ENCODE measurements at regions not wholly inside any gene's neighbourhood (a gene's known extent, or its start where the extent isn't known, plus 50 kb on each side); places are given as distances from the start of the nearest gene placed in this dataset.

DNA sequence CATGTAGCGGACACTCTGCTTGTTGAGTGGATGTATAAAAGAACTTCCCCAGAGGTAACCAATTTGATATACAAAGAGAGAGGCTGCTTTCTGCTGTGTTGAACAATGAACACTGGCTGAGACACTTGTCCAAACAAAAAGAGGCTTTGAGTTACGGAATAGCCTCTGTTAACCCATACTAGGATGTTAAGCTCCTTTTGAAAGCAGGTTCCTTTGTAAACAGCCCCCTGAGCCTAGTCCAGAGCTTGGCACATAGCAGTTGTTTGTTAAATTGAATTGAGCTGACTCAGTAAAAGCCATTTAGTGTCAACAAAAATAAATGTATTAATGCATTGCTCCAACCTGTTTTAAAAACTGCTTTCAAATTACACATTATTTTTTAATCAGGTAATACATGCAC lies 200.1 kb downstream of the MZT1 start:
- no peak for DNase-seq

DNA sequence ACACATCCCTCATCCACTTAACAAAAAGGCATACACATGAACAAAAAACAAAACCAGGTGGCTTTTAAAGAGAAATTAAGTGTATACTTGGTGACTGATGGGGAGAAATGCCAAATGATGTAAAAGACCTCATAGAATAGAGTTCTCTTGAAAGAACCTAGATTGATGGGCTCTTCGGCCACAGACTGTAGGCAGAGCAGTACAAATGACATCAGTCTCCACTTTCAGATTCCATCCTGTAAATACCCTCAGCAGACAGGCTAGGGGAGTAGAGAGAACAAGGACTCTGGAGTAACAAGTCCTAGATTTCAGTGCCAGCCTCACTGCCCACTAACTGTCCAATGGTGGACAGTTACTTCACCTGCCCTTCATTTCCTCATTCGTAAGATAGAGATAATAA lies 203.8 kb downstream of the MZT1 start:
- no peak for DNase-seq

DNA sequence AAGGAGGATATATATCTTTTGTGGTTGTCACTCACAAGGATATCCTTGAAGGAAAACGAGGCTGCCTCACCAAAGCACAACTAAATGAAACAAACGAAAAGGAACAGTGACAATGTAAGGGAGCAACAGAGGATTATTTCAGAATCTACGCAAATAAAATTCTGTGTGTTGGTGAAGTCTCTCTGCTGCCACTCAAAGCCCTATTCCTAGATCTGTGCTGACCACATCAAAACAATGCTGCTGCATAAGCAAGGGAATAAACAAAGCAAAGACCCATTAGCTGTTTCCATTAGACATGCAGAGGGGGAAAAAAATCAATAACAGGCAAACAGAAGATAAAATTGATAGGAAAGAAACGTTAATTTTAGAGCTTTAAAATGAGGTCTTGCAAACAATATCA lies 204.4 kb downstream of the MZT1 start:
- no peak for DNase-seq

DNA sequence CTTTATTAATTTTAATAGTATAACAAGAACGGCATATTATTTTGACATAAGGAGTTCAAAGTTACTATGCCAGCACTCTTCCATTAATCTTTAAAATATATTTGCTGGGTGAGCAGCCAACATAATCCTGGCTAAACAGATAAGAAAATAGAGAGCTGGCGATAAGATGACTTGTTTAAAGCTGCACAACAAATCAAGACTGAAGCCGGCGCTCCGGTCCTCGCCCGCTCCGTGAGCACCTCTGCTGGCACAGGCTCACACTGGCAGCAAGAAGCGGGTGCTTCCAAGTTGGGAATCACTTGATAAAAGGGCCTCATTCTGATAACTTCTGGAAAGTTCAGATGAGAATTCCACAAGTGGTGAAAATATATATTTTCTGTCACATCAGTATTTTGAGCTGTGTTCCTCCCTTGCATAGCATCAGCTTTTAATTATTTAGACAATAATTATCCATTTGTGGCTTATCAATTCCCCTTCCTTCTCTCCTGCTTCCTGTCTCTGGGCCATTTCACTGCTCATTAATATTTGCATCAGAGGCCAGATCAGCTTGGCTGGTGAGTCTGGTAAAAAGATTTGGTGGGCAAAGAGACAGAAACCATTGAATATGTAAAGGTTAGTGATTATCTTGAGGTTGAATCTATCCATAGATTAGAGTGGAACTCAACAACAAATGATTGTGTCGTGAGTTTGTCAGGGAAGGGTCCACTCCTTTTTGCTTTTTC lies 205.3 kb downstream of the MZT1 start:
- DNase-seq = no peak

DNA sequence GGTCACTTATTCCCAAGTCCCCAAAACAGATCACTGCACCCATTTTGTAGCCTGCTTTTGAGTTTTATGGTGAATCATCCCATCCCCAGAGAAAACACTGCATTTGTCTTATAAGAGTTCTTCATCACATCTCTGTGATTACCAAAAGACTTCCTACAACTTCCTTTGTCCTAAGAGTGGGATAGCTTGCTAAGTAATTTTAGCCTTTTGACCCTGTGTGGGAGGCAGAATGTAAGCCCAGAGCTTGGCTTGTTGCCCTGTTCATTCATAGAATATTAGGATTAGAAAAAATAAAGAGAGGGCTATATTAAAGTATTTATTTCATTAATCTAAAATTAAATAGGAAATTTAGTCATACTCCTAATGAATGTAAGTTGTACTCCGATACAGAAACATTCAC lies 213.3 kb downstream of the MZT1 start:
- DNase-seq = no peak

DNA sequence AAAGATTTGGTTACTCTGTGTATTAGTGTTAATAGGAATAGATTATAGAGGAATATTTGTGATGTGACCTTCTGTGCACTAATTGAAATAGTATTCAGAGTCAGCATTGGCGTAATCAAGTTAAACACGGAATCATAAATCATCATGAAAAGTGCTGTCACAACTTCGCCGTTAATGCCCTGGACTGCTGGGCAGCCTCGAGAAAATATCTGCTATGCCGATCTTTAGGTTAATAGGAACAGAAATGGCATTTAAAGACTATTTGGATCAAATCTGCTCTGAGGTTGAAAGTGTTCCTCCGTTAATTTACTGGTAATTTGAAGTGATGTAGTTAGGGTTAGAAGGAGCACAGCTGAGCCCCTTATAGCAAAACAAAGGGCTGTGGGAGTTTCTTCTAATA lies 219.0 kb downstream of the MZT1 start:
- DNase-seq = no peak

DNA sequence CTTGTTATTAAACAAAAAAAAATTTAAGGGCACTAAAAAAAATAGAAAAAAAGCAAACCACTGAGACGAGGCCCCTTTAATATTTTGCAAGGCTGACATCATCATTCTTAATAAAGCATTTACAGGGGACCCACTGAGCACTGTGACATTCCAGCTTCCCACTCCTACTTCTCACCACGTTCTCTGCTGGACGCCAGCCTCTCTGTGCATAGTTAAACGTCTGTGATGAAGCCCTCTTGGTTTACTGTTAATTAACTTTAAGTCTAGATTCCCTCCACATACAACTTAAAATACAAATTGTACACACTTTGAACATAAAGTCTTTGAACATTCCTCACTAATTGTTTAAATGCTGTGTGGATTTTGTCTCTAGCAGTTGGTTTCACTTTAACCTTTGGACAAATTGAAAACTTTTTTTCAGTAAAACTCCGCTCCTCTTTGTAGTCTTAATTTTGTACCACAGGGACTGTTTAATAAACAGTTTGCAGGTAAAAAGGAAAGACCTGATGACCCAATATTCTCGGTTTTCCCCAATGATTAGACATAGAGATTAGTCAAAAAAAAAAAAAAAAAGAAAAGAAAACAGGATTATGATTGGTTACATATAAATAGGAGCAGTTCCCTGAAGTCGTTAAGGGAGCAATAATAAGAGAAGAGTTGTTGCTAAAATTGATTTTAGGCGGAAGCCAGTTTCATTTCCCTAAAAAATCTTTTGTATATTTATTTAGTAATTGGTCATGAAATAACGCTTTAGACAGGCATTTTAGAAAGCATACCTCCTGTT lies 219.8 kb downstream of the MZT1 start:
- DNase-seq = no peak

DNA sequence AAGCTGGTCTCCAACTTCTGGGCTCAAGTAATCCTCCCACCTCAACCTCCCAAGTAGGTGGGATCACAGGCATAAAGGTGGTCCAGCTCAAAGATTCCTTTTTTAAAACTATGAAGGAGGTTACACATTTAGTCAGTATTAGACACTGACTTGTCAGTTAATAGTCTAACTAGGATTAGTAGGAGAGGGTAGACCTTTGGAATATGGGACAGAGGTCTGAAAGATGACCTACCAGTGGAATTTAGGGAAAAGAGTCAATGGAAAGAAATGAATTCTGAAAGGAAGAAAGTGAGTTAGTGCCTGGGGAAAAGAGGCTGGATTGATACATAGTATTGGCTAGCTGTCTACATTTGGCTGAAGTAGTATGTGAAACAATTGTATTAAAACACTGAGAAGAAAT lies 220.7 kb downstream of the MZT1 start:
- DNase-seq = no peak

DNA sequence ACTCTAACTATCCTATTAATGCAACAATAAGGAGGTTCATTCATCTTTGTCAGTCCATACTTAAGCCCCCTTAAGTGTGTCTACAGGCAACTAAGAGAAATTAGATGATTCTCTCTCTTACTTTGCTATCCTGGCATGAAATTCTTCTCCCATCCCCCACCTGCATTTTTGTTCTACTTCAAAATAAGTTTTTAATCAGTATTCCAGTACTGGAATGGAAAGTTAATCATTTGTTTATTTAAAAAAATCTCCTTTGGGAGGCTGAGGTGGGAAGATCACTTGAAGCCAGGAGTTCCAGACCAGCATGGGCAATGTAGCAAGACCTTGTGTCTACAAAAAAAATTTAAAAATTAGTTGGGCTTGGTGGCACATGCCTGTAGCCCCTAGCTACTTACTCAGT lies 222.1 kb downstream of the MZT1 start:
- DNase-seq = no peak

DNA sequence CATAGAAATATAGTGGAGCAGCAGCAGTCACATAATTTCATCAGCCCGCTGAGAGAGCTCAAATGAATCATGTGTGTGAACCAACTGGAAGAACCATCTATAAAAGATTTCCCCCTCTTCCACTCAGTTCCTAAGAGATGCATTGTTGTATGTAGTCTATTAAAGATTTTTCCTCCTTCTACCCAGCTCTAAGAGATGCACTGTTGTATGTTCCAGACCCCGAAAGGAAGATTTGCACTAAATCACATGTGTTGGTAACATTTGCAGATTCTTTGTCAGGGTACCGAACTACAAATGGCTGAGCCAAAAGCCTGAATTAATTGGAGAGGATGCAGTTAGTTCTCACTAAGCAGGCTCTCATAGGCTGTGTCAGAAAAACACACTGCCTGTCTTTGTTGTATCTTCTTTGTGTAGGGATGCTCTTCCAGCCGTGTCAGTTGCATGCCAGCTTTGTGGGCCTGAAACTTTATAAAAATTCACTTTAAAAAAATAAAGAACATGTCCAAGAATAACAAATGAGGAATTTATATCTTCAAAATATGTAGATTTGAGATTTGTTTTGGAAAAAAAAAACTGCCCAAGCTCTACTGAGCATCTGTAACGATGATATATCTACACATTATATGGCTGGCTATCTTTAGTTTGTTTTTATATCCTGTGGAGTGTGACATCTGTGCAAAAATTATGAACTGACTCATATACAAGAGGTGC lies 223.1 kb downstream of the MZT1 start:
- DNase-seq = no peak

DNA sequence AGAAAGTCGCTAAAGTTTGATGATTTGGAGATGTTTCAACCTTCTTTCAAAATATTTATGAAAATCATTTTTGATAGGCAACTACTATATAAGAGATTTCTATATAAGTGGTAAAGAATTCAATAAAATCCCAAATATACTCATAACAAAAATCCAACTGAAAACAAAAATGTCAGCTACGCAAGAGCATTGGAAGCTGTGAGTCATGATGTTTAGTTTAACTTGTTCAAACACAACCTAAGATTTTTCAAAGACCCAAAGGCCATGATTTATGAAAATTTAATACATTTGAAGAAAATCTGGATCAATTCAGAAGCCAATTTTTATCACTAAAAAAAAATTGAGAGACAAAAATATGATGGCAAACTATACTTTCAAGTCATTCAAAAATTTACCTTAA lies 226.6 kb downstream of the MZT1 start:
- no peak for DNase-seq

DNA sequence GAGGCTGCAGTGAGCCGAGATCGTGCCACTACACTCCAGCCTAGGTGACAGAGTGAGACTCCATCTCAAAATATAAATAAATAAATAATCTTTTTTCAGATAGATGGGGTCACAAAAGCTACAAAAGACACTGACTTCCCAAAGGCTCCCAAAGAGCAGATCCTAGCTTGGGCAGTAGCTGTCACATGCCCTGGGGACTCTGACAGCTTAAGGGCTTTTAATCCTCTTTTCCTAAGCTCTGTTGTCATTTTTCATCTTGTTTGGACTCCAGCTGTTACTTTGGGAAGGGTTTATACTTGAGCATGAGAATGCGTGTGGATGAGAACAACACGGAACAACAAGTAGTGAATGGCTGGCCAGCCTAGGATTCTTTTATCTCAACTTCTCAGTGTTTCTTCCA lies 231.7 kb downstream of the MZT1 start:
- no peak for DNase-seq

DNA sequence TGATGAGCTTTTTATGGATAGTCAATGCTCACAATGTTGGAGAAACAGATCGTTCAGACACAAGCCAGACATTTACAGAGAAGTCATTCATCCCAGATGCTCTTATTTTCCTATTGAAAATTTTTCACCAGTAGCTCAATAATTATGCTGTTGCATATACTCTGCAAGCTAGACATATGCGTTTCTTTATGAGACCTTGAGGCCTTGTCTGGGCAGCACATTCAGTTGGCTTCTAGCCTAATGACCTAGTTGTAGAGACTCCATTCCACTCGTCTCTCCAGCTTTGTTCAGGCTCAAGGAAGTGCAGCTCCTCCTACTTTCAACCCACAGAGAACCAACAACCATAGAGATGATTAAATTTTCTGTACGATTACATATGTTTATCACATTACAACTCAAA lies 237.7 kb downstream of the MZT1 start:
- no peak for DNase-seq

DNA sequence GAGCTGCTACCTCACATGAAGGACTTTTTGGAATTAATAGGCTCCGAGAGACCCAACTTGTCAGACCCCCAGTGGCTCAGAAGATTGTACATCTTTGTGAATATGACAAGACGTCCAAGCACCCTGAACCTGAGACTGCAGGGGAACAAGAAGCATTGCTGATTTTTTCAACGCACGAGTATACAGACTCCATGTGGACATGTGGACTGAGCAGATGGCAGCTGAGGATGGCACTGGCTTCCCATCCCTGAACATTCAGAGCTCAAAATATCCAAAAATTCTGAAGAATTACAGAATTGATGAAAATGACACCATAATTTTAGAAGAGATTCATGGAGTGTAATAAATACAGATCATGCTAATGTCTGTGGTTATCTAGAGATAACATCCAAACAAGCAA lies 254.1 kb downstream of the MZT1 start:
- DNase-seq = no peak

DNA sequence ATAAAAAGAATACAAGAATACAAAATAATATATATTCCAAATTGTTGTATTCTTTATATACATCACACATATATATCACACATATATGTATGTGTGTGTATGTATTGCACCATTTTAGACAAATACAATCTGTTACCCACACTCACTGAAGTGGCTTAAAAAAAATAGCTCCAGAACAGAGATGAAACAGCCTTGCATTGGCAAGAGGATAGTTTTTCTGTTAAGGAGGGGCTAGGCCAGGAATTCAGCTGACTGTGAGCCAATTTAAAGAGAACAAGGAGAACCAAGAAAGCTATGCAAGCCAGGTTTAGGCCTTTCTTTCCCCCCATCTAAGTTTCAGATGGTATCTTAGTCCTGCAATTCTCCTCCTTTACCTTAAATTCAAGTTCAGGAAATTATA lies 257.5 kb downstream of the MZT1 start:
- DNase-seq = no peak

DNA sequence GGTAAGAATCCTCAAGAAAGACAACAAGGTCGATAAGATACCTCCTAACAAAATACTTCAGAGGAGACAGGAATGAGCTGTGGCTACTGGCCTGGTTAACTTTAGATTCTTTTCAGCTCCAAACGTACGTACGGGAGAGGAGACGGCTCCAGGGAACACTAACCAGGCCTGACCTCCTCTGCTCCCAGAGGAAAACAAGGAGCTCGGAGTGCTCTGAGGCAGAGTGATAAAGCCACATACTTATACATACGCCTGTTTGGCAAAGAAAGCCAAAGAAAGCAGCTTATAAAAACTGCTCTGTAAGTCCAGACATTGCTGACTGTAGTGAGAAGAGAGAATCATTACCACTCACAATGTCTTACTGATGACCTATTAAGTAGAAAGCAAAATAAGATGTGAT lies 263.9 kb downstream of the MZT1 start:
- DNase-seq = no peak

DNA sequence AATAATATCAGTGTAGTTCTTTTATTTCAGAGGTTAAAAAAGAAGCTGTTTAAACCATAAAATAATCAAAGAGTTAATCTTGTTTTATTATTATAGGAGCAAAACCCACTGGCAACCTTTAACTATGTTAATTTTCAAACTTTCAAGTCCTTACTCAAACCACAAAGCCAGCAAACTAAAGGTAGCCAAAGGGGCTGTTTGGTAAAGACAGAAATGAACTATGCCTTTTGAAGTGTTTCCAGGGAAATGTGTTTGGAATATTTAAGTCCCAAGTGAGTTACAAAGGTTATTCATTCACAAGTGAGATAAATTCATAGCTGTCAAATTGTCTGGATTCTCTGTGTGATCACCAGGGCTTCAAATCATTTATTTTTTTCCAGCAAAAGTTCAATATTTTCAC lies 264.7 kb downstream of the MZT1 start:
- DNase-seq = no peak

DNA sequence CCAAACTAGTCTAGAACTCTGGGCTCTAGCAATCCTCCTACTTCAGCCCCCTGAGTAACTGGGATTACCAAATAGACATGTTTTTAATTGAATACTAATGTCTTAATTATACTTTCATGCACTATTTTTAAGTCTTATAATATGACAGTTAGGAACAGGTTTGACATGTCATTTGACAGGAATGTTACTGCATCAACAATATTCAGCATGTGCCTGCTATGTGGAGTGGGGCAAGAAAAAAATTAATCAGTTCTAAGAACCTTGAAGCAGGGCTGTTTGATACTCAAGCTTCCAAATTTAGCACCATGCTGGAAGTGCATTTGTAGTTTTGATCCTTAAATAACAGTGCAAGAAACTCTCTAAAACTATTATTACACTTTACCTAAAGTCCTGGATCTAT lies 265.3 kb downstream of the MZT1 start:
- no peak for DNase-seq

DNA sequence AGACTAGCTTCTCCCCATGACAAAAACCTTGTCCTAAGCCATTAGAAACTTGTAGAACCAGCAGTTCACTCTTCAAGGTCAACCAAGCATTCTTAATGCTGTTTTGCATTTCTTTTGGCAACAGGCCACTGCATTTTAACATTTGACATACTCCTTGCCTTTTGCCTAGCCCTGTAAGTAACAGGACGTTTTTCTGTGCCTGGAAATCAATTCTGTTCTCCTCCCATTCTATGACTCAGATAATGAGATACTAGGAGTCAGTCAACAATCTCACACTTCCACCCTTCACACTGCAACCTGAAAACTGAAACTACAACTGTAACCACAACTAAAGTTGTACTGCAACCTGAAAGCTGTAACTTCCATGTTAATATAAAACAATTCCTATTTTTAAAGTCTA lies 268.7 kb downstream of the MZT1 start:
- DNase-seq = no peak

DNA sequence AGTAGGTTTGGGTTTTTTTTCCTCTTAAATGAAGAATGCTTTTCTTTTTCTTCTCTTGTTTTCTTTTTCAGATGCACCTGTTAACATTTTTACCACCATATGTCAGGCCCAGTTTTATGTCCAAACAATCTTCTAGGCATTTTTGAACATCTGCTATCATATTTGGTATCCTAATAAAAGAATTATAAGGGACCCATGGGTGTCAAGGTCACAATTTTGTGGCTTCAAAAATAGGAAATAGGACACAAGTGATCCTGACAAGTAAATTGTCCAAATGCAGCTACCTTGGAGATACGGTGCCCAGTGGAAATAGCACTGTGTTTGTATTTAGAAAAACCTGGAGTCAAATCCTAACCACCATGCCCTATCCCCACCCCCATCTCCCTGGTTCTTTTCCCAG lies 270.3 kb downstream of the MZT1 start:
- DNase-seq = no peak

DNA sequence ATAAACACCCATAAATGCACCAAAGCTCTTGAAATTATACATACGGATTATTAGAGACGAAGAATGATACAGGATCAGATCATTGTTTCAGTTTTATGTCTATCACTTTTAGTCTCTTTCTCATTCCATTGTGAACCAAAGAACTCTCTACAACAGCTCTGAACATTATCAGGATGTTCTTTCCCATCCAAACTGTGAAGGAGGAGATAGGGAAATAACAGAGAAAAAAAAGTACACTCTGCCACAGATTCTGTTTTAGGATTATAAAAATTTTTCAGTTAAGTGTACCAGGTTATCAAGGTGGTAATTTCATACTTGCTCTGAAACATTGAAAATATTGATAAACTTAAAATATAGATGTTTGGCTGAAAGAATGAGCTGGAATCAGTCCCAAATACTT lies 270.9 kb downstream of the MZT1 start:
- no peak for DNase-seq

DNA sequence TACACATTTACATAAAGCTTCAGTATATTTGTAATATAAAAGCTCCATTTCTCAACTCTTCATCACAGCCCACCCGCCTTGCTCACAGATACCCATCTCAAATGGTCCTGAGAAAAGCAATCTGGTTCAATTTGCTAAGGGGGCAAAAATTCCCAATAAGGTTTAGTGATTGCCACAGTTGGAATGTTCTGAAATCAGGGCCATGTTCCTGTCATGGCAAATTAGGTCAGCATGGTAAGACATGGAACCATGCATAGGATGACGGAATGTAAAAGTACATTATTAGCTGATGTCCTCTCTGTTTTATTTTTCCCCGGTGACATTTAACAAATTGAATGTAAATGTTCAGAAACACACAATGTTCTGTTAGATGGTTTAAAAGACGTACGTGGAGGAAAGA lies 274.3 kb downstream of the MZT1 start:
- DNase-seq = no peak

DNA sequence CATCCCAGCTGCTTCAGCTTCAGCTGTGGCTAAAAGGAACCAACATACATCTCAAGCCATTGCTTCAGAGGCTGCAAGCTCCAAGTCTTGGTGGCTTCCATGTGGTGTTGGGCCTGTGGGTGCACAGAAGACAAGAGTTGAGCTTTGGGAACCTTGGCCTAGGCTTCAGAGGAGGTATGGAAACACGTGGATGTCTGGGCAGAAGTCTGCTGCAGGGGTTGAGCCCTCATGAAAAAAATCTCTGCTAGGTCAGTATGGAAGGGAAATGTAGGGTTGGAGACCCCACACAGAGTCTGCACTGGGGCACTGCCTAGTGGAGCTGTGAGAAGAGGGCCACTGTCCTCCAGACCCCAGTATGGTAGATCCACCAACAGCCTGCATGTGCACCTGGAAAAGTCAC lies 279.3 kb downstream of the MZT1 start:
- no peak for DNase-seq

DNA sequence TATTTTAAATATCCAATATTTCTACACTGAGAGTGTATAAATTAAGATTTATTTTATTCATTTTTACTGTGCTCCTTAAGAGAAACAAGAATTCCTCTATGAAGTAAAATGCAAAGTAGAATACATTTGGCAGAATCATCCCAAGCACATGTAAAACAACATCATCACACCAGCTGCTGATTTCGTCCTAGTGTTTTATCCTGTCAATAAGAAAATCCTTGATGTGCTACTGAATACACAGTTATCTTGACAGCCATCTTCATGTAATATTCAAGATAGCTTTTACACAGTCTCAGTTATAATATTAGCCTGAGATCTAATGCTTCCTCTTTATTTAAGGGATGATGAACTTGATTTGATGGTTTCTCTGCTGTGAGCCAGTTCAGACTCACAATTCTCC lies 282.4 kb downstream of the MZT1 start:
- no peak for DNase-seq
